Smooth muscle cell (in vitro differentiated cells): ENCODE measurements at regions not wholly inside any gene's neighbourhood (a gene's known extent, or its start where the extent isn't known, plus 50 kb on each side); places are given as distances from the start of the nearest gene placed in this dataset.

Experiments used
- DNase-seq: peaks from one replicate; lab custom pipeline; 2025; ENCODE audit not compliant: unreplicated experiment; lab: John Stamatoyannopoulos, UW
- H2AFZ ChIP-seq: fragments of 200-600 bp; sonication (generic); 2 replicates; pipeline ENCODE4 v1.6.0; 2016; ENCODE audit warnings: antibody characterized with exemption, low read depth, mild to moderate bottlenecking
- H3F3A ChIP-seq: fragments of 200-600 bp; sonication (generic); 2 replicates; pipeline ENCODE4 v1.6.0; 2017; ENCODE audit warnings: antibody characterized with exemption, low read depth
- H3K27ac ChIP-seq: fragments of 200-600 bp; sonication (generic); 2 replicates; pipeline ENCODE4 v1.5.1; 2016; ENCODE audit warnings: low read depth, mild to moderate bottlenecking
- H3K27me3 ChIP-seq: fragments of 200-600 bp; sonication (generic); 2 replicates; pipeline ENCODE4 v1.6.1; 2016; ENCODE audit warnings: low read depth, mild to moderate bottlenecking
- H3K36me3 ChIP-seq: fragments of 200-600 bp; sonication (generic); 2 replicates; pipeline ENCODE4 v1.5.1; 2016; ENCODE audit warnings: low read depth
- H3K4me1 ChIP-seq: fragments of 200-600 bp; sonication (generic); 2 replicates; pipeline ENCODE4 v1.5.1; 2016; ENCODE audit warnings: low read depth
- H3K4me2 ChIP-seq: fragments of 200-600 bp; sonication (generic); 2 replicates; pipeline ENCODE4 v1.6.0; 2016; ENCODE audit warnings: mild to moderate bottlenecking
- H3K4me3 ChIP-seq: fragments of 200-600 bp; sonication (generic); 2 replicates; pipeline ENCODE4 v1.5.1; 2016; ENCODE audit warnings: mild to moderate bottlenecking
- H3K79me2 ChIP-seq: fragments of 200-600 bp; sonication (generic); 2 replicates; pipeline ENCODE4 v1.6.0; 2016; ENCODE audit warnings: low read depth, mild to moderate bottlenecking
- H3K9ac ChIP-seq: fragments of 200-600 bp; sonication (generic); 2 replicates; pipeline ENCODE4 v1.6.0; 2016; ENCODE audit warnings: low read depth
- H3K9me3 ChIP-seq: fragments of 200-600 bp; sonication (generic); replicated peaks from 2 replicates; pipeline ENCODE4 v1.5.1; 2016; ENCODE audit warnings: low read depth
- H4K20me1 ChIP-seq: fragments of 200-600 bp; sonication (generic); 2 replicates; pipeline ENCODE4 v1.6.0; 2016; ENCODE audit warnings: low read depth
- CTCF ChIP-seq: fragments of 200-600 bp; sonication (generic); IDR thresholded peaks from 2 replicates; pipeline ENCODE4 v1.5.1; 2017; ENCODE audit warnings: borderline replicate concordance, mild to moderate bottlenecking, antibody characterized with exemption; ENCODE audit not compliant: insufficient read depth, poor library complexity, severe bottlenecking
- WGBS: methylation state at CpG from one replicate; pipeline ENCODE4 v1.1.7; 2016; ENCODE audit warnings: low lambda C conversion rate; 5-methylcytosine and 5-hydroxymethylcytosine counted together

- no peak overlapping the region for H3K9ac ChIP-seq
- H3K27me3 ChIP-seq = peaks cover 33% of the 10 kb centered on the region
- no peaks in the 10 kb centered on the region for H4K20me1 ChIP-seq
- no peak overlapping the region for H3K4me2 ChIP-seq
- no peaks in the 10 kb centered on the region for H3F3A ChIP-seq
- no peak for DNase-seq
- no peak for TF ChIP-seq CTCF
- H3K79me2 ChIP-seq = no peaks in the 10 kb centered on the region
- H3K4me3 ChIP-seq = no peak overlapping the region
- no peak overlapping the region for H2AFZ ChIP-seq
- peaks cover 17% of the 10 kb centered on the region for H3K4me1 ChIP-seq
- H3K27ac ChIP-seq = no peak overlapping the region
- no peaks in the 10 kb centered on the region for H3K36me3 ChIP-seq
- WGBS = 88% methylated on average over 3 of the region's 3 CpGs
- H3K9me3 ChIP-seq = no peaks in the 10 kb centered on the region
These were observed 193.8 kb upstream of the RGMA start for GRCh38 chr15:93282808-93283207.

- Histone ChIP-seq H3K79me2 (no peaks in the 10 kb centered on the region), H3K4me2 (no peak overlapping the region), H4K20me1 (no peaks in the 10 kb centered on the region), H3K9me3 (no peaks in the 10 kb centered on the region), H2AFZ (no peak overlapping the region), H3K4me1 (peaks cover 18% of the 10 kb centered on the region), H3F3A (no peaks in the 10 kb centered on the region), H3K27me3 (peaks cover 28% of the 10 kb centered on the region), H3K9ac (no peak overlapping the region), H3K27ac (no peak overlapping the region), H3K4me3 (no peak overlapping the region), H3K36me3 (no peaks in the 10 kb centered on the region)
- WGBS = 91% methylated on average over 3 of the region's 3 CpGs
- no peak for DNase-seq
- TF ChIP-seq CTCF = no peak
These were observed 189.8 kb upstream of the RGMA start for GRCh38 chr15:93278783-93279182.

- Histone ChIP-seq H3K4me1 (peaks cover 24% of the 10 kb centered on the region), H3K27me3 (peaks cover 22% of the 10 kb centered on the region), H3K27ac (no peak overlapping the region), H3K4me3 (no peak overlapping the region), H2AFZ (no peak overlapping the region), H3K79me2 (no peaks in the 10 kb centered on the region), H3K9ac (no peak overlapping the region), H3K9me3 (no peaks in the 10 kb centered on the region), H3K4me2 (no peak overlapping the region), H3F3A (no peaks in the 10 kb centered on the region), H4K20me1 (no peaks in the 10 kb centered on the region), H3K36me3 (no peaks in the 10 kb centered on the region)
- no peak for TF ChIP-seq CTCF
- 86% methylated on average over 10 of the region's 10 CpGs for WGBS
- no peak for DNase-seq
These were observed 189.0 kb upstream of the RGMA start for GRCh38 chr15:93278006-93278405.

GRCh38 chr15:93274257-93274656 is 185.2 kb upstream of the RGMA start:
- Histone ChIP-seq H3K4me2 (no peak overlapping the region), H3K4me1 (peaks cover 13% of the 10 kb centered on the region), H2AFZ (no peak overlapping the region), H3K9me3 (peaks cover 5% of the 10 kb centered on the region), H3K79me2 (no peaks in the 10 kb centered on the region), H3K4me3 (no peak overlapping the region), H3K9ac (no peak overlapping the region), H3K36me3 (no peaks in the 10 kb centered on the region), H4K20me1 (no peaks in the 10 kb centered on the region), H3F3A (no peaks in the 10 kb centered on the region), H3K27ac (no peak overlapping the region), H3K27me3 (no peaks in the 10 kb centered on the region)
- TF ChIP-seq CTCF = no peak
- no peak for DNase-seq
- 81% methylated on average over 6 of the region's 6 CpGs for WGBS
